D721Med (cell line): ENCODE measurements at regions not wholly inside any gene's neighbourhood (a gene's known extent, or its start where the extent isn't known, plus 50 kb on each side); places are given as distances from the start of the nearest gene placed in this dataset.

Experiments used
- DNase-seq: peaks from one replicate; pipeline ENCODE4 v3.0.0; 2011; ENCODE audit warnings: low spot score; ENCODE audit not compliant: insufficient read length
- FAIRE-seq: peaks from 2 replicates; lab custom pipeline; 2011; peaks lifted over from hg19 to GRCh38; lab: Jason Lieb, UNC
- CTCF ChIP-seq: IDR thresholded peaks from 2 replicates; pipeline ENCODE4 v1.5.1; 2012; ENCODE audit warnings: mild to moderate bottlenecking, control low read depth; ENCODE audit not compliant: insufficient read depth; ENCODE audit errors: missing control alignments

- no peak for FAIRE-seq
- no peak for TF ChIP-seq CTCF
- DNase-seq = no peak
Measured at GRCh38 chrY:19406246-19406645, 338.3 kb downstream of the KDM5D start.

GRCh38 chrY:19405598-19405997 is 338.9 kb downstream of the KDM5D start:
- no peak for DNase-seq
- TF ChIP-seq CTCF = no peak
- no peak for FAIRE-seq

- FAIRE-seq (no peak), DNase-seq (no peak)
- no peak for TF ChIP-seq CTCF
Measured at GRCh38 chrY:19392876-19393275, 351.6 kb downstream of the KDM5D start.

- no peak for FAIRE-seq
- DNase-seq = no peak
- TF ChIP-seq CTCF = no peak
Measured at GRCh38 chrY:19391922-19392321, 352.6 kb downstream of the KDM5D start.

GRCh38 chrY:19365321-19365720 is 379.2 kb downstream of the KDM5D start:
- no peak for TF ChIP-seq CTCF
- no peak for FAIRE-seq
- DNase-seq = no peak

- FAIRE-seq = no peak
- DNase-seq = no peak
- TF ChIP-seq CTCF = no peak
Measured at GRCh38 chrY:19357249-19357648, 387.3 kb downstream of the KDM5D start.

- DNase-seq (no peak), FAIRE-seq (no peak)
- no peak for TF ChIP-seq CTCF
Measured at GRCh38 chrY:19356735-19357134, 387.8 kb downstream of the KDM5D start.
